Chondrocyte (in vitro differentiated cells): ENCODE measurements at regions not wholly inside any gene's neighbourhood (a gene's known extent, or its start where the extent isn't known, plus 50 kb on each side); places are given as distances from the start of the nearest gene placed in this dataset.
"Not testable (repeated sequence)": the region's sequence is repeated elsewhere in the genome, so short reads cannot be mapped to it uniquely, and the experiment has no call there.

Source experiments
- DNase-seq: peaks from one replicate; pipeline ENCODE4 v3.0.0; 2021; ENCODE audit warnings: mixed read lengths, low spot score
- H3K27ac Mint-ChIP-seq: one replicate; pipeline ENCODE4 v1.8.0; 2021; ENCODE audit warnings: mild to moderate bottlenecking, moderate library complexity, mixed read lengths; ENCODE audit not compliant: unreplicated experiment
- H3K27me3 Mint-ChIP-seq: 2 replicates; pipeline ENCODE4 v1.8.0; 2021; ENCODE audit warnings: low read depth, mixed read lengths
- H3K36me3 Mint-ChIP-seq: 2 replicates; pipeline ENCODE4 v1.8.0; 2021; ENCODE audit warnings: low read depth, mixed read lengths
- H3K4me1 Mint-ChIP-seq: 2 replicates; pipeline ENCODE4 v1.8.0; 2021; ENCODE audit warnings: low read depth, mild to moderate bottlenecking, mixed read lengths
- H3K4me3 Mint-ChIP-seq: one replicate; pipeline ENCODE4 v1.8.0; 2021; ENCODE audit warnings: mild to moderate bottlenecking, moderate library complexity, mixed read lengths; ENCODE audit not compliant: unreplicated experiment
- H3K9me3 Mint-ChIP-seq: 2 replicates; pipeline ENCODE4 v1.8.0; 2021; ENCODE audit warnings: low read depth, mixed read lengths
- TF ChIP-seq, protein P1 (sequence below): fragments of 200-600 bp; sonication (generic); IDR thresholded peaks from 2 replicates; pipeline ENCODE4 v1.5.0; 2021; ENCODE audit warnings: antibody characterized with exemption, mild to moderate bottlenecking, moderate library complexity

DNA sequence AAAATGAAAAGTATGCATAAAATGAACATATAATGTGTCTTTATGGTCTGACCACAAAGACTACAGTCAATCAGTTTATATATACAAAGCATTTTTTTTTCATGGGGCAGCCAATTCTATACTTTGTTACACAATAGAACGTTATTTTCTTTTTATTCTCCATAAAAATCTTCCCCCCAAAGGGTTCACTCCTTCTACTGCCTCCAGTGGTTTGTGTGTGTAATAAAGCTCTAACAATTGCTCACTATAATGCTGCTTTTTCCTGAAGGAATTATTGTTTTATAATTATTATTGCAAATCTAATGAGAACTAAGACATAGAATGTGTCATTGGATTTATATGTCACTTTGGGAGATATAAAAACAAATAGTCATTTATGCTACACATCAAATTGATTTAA, 664.1 kb upstream of the PABPC4L start:
- H3K27me3 Mint-ChIP-seq: no peaks in the 10 kb centered on the region
- TF ChIP-seq, protein P1, sequence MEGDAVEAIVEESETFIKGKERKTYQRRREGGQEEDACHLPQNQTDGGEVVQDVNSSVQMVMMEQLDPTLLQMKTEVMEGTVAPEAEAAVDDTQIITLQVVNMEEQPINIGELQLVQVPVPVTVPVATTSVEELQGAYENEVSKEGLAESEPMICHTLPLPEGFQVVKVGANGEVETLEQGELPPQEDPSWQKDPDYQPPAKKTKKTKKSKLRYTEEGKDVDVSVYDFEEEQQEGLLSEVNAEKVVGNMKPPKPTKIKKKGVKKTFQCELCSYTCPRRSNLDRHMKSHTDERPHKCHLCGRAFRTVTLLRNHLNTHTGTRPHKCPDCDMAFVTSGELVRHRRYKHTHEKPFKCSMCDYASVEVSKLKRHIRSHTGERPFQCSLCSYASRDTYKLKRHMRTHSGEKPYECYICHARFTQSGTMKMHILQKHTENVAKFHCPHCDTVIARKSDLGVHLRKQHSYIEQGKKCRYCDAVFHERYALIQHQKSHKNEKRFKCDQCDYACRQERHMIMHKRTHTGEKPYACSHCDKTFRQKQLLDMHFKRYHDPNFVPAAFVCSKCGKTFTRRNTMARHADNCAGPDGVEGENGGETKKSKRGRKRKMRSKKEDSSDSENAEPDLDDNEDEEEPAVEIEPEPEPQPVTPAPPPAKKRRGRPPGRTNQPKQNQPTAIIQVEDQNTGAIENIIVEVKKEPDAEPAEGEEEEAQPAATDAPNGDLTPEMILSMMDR: peak; percentile 53
- DNase-seq: no peak
- H3K27ac Mint-ChIP-seq: no peak overlapping the region
- no peaks in the 10 kb centered on the region for H3K9me3 Mint-ChIP-seq
- no peaks in the 10 kb centered on the region for H3K36me3 Mint-ChIP-seq
- H3K4me3 Mint-ChIP-seq: no peak overlapping the region
- peaks cover 4% of the 10 kb centered on the region for H3K4me1 Mint-ChIP-seq

DNA sequence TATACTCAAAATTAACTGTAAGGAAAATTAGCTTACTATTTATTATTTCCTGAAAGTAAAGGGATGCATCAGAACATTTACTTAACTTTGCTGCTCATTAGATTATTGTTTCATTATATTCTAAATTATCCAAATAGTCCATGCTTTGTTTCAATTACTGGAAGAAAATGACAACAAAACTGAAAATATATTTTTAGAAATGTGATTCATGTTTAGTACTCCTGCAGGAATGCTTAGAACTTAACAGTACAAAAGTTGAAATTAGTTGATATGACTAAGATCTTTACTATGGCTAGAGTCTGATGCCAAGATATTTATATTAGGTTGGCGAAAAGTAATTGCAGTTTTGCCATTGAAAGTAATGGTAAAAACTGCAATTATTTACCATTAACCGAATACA, 660.5 kb upstream of the PABPC4L start:
- no peaks in the 10 kb centered on the region for H3K36me3 Mint-ChIP-seq
- TF ChIP-seq, protein P1: no peak
- H3K27ac Mint-ChIP-seq: no peak overlapping the region
- no peak for DNase-seq
- H3K4me3 Mint-ChIP-seq: no peak overlapping the region
- no peaks in the 10 kb centered on the region for H3K27me3 Mint-ChIP-seq
- no peaks in the 10 kb centered on the region for H3K9me3 Mint-ChIP-seq
- H3K4me1 Mint-ChIP-seq: peaks cover 4% of the 10 kb centered on the region

DNA sequence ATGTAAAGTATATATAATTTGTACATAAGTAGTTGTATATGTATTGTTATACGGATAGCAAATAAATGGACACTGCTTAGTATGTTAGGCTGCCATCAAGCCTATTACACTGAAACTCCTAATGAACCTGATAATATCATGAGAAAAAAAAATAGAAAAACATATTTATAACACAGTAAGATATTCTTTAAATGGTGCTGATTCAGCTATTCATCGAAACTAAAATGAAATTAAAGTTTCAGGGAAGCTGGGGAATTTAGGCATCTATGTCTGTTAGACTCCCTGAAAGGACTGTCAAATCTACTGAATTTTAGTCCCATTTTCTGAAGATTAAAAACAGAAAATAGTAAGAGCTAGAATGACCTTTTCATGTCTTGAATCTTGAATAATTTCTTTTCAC, 647.1 kb upstream of the PABPC4L start:
- H3K4me1 Mint-ChIP-seq: no peaks in the 10 kb centered on the region
- no peaks in the 10 kb centered on the region for H3K36me3 Mint-ChIP-seq
- H3K9me3 Mint-ChIP-seq: peaks cover 9% of the 10 kb centered on the region
- peaks cover 1% of the 10 kb centered on the region for H3K27me3 Mint-ChIP-seq
- H3K27ac Mint-ChIP-seq: no peak overlapping the region
- TF ChIP-seq, protein P1: no peak
- H3K4me3 Mint-ChIP-seq: no peak overlapping the region
- DNase-seq: no peak

DNA sequence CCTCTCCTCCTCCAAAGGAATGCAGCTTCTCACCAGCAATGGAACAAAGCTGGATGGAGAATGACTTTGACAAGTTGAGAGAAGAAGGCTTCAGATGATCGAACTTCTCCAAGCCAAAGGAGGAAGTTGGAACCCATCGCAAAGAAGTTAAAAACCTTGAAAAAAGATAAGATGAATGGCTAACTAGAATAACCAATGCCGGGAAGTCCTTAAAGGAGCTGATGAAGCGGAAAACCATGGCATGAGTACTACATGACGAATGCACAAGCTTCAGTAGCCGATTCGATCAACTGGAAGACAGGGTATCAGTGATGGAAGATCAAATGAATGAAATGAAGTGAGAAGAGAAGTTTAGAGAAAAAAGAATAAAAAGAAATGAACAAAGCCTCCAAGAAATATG, 629.2 kb upstream of the PABPC4L start:
- H3K4me1 Mint-ChIP-seq, DNase-seq, H3K4me3 Mint-ChIP-seq, H3K36me3 Mint-ChIP-seq, H3K27ac Mint-ChIP-seq, H3K27me3 Mint-ChIP-seq: not testable (repeated sequence)
- peaks cover 33% of the 10 kb centered on the region for H3K9me3 Mint-ChIP-seq

DNA sequence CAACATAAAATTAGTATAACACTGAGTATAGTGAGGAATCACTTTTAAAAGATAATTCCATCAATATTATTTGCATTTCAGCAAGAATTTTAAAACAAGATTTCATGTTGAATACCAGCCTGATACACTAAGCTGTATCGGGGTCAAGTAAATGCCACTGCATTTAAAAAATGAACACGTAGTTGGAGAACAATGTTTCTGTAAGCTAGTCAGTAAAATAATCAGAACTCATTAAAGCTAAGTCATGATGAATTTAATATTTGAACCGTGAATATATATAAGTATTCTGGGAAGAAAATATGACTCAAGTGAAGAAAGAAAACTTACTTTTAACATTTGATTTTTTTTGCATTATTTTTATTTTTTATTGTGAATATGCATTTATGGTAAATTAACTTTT, 611.0 kb upstream of the PABPC4L start:
- Mint-ChIP-seq H3K9me3 (peaks cover 9% of the 10 kb centered on the region), H3K27me3 (no peaks in the 10 kb centered on the region), H3K36me3 (no peaks in the 10 kb centered on the region), H3K4me3 (no peak overlapping the region), H3K27ac (no peak overlapping the region), H3K4me1 (no peaks in the 10 kb centered on the region)
- TF ChIP-seq, protein P1: no peak
- no peak for DNase-seq

DNA sequence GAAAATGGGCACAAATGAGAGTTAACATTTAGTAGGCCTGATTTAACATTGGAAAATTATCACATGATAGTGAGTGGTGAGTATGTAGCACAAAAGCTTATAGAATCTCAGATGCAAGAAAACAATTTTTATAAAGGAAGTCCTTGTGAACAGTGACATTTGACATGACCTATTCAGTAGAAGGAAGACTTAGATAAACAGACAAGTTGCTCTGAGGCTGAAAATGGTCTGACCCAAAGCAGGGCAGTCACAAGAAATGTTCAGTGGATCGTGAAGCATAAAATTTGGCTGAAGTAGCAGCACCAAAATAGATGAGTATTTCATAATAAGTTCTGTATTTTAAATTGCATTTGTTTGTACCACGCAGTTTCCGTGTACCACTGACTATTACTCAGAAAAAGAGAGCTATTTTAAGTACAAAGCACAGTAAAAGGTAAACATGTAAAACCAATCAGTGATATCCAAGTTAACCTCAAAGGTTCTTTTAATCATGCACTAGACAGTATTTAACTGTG, 605.7 kb upstream of the PABPC4L start:
- no peak for DNase-seq
- Mint-ChIP-seq H3K4me3 (no peak overlapping the region), H3K9me3 (no peaks in the 10 kb centered on the region), H3K4me1 (peaks cover 3% of the 10 kb centered on the region), H3K36me3 (no peaks in the 10 kb centered on the region), H3K27me3 (no peaks in the 10 kb centered on the region), H3K27ac (no peak overlapping the region)
- TF ChIP-seq, protein P1: no peak
